ENCODE measurements at regions not wholly inside any gene's neighbourhood (a gene's known extent, or its start where the extent isn't known, plus 50 kb on each side); places are given as distances from the start of the nearest gene placed in this dataset.

GRCh38 chr3:190722181-190722905 is 140.2 kb downstream of the GMNC start:
- Histone ChIP-seq H3K4me1 (no peaks in the 10 kb centered on the region), H3K27me3 (ENCODE audit: insufficient read depth in 3 of 3, low read length in 2 of 3) (no peaks in the 10 kb centered on the region), H3K4me3 (no peak overlapping the region), H3K27ac (no peak overlapping the region), H3K36me3 (ENCODE audit: insufficient read depth in 1 of 2, low read depth in 1 of 2) (no peaks in the 10 kb centered on the region), H3K9me3 (no peaks in the 10 kb centered on the region)
- ATAC-seq (no peak), DNase-seq (no peak)
- 74 to 77% (median 74%) methylated on average over 4 of the region's 4 CpGs for WGBS, 3 donors
- TF ChIP-seq CTCF (IDR thresholded peaks at IDR 0.05) = no peak
- intact Hi-C loops (cut with DNase I) = no loop called here

- H3K27ac ChIP-seq = no peak overlapping the region
- H3K4me3 ChIP-seq = no peak overlapping the region
- H3K27me3 ChIP-seq (ENCODE audit: insufficient read depth in 3 of 3, low read length in 2 of 3) = no peaks in the 10 kb centered on the region
- H3K4me1 ChIP-seq = no peaks in the 10 kb centered on the region
- 91 to 95% (median 92%) methylated on average over 5 of the region's 5 CpGs for WGBS, 3 donors
- no peaks in the 10 kb centered on the region for H3K36me3 ChIP-seq (ENCODE audit: insufficient read depth in 1 of 2, low read depth in 1 of 2)
- H3K9me3 ChIP-seq = no peaks in the 10 kb centered on the region
- no peak for ATAC-seq
- TF ChIP-seq CTCF (IDR thresholded peaks at IDR 0.05) = no peak
- DNase-seq = no peak
- intact Hi-C loops (cut with DNase I) = no loop called here
These were observed 141.2 kb downstream of the GMNC start for GRCh38 chr3:190721330-190721729.

- Histone ChIP-seq H3K4me3 (no peak overlapping the region), H3K27me3 (ENCODE audit: insufficient read depth in 3 of 3, low read length in 2 of 3) (no peaks in the 10 kb centered on the region), H3K36me3 (ENCODE audit: insufficient read depth in 1 of 2, low read depth in 1 of 2) (no peaks in the 10 kb centered on the region), H3K27ac (no peak overlapping the region), H3K4me1 (no peaks in the 10 kb centered on the region), H3K9me3 (no peaks in the 10 kb centered on the region)
- intact Hi-C loops (cut with DNase I) = no loop called here
- no peak for DNase-seq
- 22 to 40% (median 30%) methylated on average over 4 of the region's 4 CpGs for WGBS, 3 donors
- ATAC-seq = no peak
- no peak for TF ChIP-seq CTCF (IDR thresholded peaks at IDR 0.05)
These were observed 143.8 kb downstream of the GMNC start for GRCh38 chr3:190718671-190719070.

- no peak for TF ChIP-seq CTCF (IDR thresholded peaks at IDR 0.05)
- no peak overlapping the region for H3K27ac ChIP-seq
- no peaks in the 10 kb centered on the region for H3K4me1 ChIP-seq
- H3K36me3 ChIP-seq (ENCODE audit: insufficient read depth in 1 of 2, low read depth in 1 of 2) = no peaks in the 10 kb centered on the region
- no peaks in the 10 kb centered on the region for H3K9me3 ChIP-seq
- DNase-seq (no peak), ATAC-seq (no peak)
- no peaks in the 10 kb centered on the region for H3K27me3 ChIP-seq (ENCODE audit: insufficient read depth in 3 of 3, low read length in 2 of 3)
- H3K4me3 ChIP-seq = no peak overlapping the region
- intact Hi-C loops (cut with DNase I) = no loop called here
- WGBS, 3 donors = 61 to 62% (median 62%) methylated on average over 5 of the region's 5 CpGs
These were observed 144.4 kb downstream of the GMNC start for GRCh38 chr3:190718097-190718496.

- H3K4me3 ChIP-seq = no peak overlapping the region
- H3K36me3 ChIP-seq (ENCODE audit: insufficient read depth in 1 of 2, low read depth in 1 of 2) = no peaks in the 10 kb centered on the region
- intact Hi-C loops (cut with DNase I) = no loop called here
- TF ChIP-seq CTCF (IDR thresholded peaks at IDR 0.05) = no peak
- DNase-seq (no peak), ATAC-seq (no peak)
- H3K9me3 ChIP-seq = no peaks in the 10 kb centered on the region
- no peaks in the 10 kb centered on the region for H3K4me1 ChIP-seq
- H3K27me3 ChIP-seq (ENCODE audit: insufficient read depth in 3 of 3, low read length in 2 of 3) = no peaks in the 10 kb centered on the region
- H3K27ac ChIP-seq = no peak overlapping the region
- 39 to 46% (median 41%) methylated on average over 3 of the region's 3 CpGs for WGBS, 3 donors
These were observed 145.5 kb downstream of the GMNC start for GRCh38 chr3:190716961-190717360.
